ENCODE measurements at regions not wholly inside any gene's neighbourhood (a gene's known extent, or its start where the extent isn't known, plus 50 kb on each side); places are given as distances from the start of the nearest gene placed in this dataset.

DNA sequence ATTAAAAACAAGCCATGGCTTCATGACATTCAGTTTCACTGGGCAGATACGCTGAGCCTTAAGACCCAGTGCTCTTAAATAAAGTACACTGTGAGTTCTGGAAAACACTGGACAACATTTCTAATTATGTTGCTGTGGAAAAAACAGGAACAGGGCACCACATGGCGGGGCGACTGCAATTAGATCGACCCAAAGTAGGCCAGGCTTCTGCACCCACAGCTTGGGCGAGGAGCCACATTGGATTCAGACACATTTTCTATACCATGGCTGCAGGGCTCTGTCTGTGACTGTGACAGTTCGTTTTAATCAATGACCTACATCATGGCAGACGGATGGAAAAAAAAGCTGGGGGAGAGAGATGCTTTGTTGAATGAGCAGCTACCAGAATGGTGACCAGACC is 227.2 kb upstream of the HS6ST1 start:
- TF ChIP-seq, protein P1, sequence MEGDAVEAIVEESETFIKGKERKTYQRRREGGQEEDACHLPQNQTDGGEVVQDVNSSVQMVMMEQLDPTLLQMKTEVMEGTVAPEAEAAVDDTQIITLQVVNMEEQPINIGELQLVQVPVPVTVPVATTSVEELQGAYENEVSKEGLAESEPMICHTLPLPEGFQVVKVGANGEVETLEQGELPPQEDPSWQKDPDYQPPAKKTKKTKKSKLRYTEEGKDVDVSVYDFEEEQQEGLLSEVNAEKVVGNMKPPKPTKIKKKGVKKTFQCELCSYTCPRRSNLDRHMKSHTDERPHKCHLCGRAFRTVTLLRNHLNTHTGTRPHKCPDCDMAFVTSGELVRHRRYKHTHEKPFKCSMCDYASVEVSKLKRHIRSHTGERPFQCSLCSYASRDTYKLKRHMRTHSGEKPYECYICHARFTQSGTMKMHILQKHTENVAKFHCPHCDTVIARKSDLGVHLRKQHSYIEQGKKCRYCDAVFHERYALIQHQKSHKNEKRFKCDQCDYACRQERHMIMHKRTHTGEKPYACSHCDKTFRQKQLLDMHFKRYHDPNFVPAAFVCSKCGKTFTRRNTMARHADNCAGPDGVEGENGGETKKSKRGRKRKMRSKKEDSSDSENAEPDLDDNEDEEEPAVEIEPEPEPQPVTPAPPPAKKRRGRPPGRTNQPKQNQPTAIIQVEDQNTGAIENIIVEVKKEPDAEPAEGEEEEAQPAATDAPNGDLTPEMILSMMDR (IDR thresholded peaks at IDR 0.05), result no peak
- TF ChIP-seq EZH2 (IDR thresholded peaks at IDR 0.05), result no peak

Data from neural progenitor cell (in vitro differentiated cells).